NB4 (cell line): ENCODE measurements at regions not wholly inside any gene's neighbourhood (a gene's known extent, or its start where the extent isn't known, plus 50 kb on each side); places are given as distances from the start of the nearest gene placed in this dataset.

Experiments used
- DNase-seq: peaks from one replicate; pipeline ENCODE4 v3.0.0; 2010; ENCODE audit warnings: low read depth
- H3K4me3 ChIP-seq: one replicate; pipeline ENCODE4 v1.5.1; 2011; ENCODE audit warnings: mild to moderate bottlenecking, low read depth, low read length, moderate library complexity
- MYC ChIP-seq: IDR thresholded peaks from 2 replicates; pipeline ENCODE4 v1.6.1; 2011; ENCODE audit warnings: low read depth, low read length
- POLR2A ChIP-seq: IDR thresholded peaks from 2 replicates; pipeline ENCODE4 v1.6.1; 2011; ENCODE audit warnings: mild to moderate bottlenecking; ENCODE audit not compliant: insufficient read length; ENCODE audit errors: extremely low read depth
- TF ChIP-seq, protein P1 (sequence below): IDR thresholded peaks from one replicate; pipeline ENCODE4 v1.5.1; 2012; ENCODE audit warnings: low read depth, low read length
- TF ChIP-seq, protein P2 (sequence below): IDR thresholded peaks from 2 replicates; pipeline ENCODE4 v1.6.1; 2011; ENCODE audit warnings: low read depth, low read length

DNA sequence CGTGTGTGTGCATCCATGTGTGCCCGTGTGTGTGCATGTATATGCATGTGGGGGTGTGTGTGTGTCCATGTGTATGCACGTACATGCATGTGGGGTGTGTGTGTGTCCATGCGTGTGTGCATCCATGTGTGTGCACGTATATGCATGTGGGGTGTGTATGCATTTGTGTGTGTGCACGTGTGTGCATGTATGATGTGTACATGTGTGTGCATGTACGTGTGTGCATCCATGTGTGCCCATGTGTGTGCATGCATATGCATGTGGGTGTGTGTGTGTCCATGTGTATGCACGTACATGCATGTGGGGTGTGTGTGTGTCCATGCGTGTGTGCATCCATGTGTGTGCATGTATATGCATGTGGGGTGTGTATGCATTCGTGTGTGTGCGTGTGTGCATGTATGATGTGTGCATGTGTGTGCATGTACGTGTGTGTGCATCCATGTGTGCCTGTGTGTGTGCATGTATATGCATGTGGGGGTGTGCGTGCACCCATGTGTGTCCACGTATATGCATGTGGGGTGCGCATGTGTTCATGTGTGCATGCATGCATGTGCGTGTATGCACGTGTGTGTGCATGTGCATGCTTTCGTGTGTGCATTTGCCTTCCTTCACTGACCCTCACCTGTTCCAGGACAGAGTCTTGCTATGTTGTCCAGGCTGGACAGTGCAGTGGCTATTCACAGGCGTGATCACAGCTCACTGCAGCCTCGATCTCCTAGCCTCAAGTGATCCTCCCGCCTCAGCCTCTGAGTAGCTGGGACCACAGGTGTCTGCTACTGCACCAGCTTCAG, 129.6 kb upstream of the TNRC6C start:
- H3K4me3 ChIP-seq = no peak overlapping the region
- no peak for TF ChIP-seq MYC
- TF ChIP-seq POLR2A = no peak
- TF ChIP-seq, protein P1, sequence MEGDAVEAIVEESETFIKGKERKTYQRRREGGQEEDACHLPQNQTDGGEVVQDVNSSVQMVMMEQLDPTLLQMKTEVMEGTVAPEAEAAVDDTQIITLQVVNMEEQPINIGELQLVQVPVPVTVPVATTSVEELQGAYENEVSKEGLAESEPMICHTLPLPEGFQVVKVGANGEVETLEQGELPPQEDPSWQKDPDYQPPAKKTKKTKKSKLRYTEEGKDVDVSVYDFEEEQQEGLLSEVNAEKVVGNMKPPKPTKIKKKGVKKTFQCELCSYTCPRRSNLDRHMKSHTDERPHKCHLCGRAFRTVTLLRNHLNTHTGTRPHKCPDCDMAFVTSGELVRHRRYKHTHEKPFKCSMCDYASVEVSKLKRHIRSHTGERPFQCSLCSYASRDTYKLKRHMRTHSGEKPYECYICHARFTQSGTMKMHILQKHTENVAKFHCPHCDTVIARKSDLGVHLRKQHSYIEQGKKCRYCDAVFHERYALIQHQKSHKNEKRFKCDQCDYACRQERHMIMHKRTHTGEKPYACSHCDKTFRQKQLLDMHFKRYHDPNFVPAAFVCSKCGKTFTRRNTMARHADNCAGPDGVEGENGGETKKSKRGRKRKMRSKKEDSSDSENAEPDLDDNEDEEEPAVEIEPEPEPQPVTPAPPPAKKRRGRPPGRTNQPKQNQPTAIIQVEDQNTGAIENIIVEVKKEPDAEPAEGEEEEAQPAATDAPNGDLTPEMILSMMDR = no peak
- TF ChIP-seq, protein P2, sequence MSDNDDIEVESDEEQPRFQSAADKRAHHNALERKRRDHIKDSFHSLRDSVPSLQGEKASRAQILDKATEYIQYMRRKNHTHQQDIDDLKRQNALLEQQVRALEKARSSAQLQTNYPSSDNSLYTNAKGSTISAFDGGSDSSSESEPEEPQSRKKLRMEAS = no peak
- DNase-seq = no peak

DNA sequence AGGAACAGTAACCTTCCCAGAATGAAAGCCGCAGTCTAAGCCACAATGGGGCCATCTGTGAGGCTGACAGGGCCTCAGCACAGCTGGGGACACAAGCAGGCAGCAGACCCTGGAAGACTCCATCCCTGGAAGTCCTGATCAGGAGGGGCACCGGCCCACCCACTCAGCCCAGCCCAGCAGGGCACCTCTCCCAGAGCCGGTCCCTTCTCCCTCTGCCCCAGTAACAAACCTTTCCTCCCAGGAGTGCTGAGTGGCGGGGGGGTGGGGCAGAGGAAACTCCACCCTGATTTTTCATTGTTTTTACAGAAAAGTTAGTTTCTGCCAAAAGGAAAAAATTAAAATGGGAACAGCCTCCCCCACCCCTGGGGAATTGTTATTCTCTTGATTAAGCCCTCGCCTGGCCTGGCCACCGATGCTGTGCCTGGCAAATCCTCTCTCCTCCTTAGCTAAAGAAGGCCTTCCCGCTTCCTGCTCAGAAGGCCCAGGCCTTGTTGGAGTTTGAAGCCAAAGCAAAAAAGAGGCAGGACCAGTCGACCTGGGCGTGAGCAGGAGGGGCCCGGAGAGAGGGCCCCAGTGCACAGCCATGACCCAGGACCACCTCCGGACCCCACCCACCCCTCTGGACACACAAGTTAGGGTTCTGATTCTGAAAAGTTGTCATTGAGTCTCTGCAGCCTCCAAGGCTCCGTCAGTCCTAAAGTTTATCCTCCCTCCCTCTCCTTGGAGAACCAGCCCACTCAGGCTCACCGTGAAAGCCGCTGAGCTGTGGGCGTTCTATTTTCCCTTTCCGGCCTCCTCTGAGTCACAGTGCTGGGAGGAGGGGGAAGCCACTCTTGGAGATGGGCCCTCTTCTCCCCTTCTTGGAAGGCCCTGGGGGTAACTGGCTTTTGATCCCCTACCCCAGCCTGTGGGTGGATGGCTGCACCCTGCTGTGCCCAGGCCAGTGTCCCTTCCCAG, 128.4 kb upstream of the TNRC6C start:
- peak; percentile 15 for DNase-seq
- TF ChIP-seq, protein P2 = no peak
- TF ChIP-seq MYC = no peak
- TF ChIP-seq, protein P1 = no peak
- no peak for TF ChIP-seq POLR2A
- no peak overlapping the region for H3K4me3 ChIP-seq

DNA sequence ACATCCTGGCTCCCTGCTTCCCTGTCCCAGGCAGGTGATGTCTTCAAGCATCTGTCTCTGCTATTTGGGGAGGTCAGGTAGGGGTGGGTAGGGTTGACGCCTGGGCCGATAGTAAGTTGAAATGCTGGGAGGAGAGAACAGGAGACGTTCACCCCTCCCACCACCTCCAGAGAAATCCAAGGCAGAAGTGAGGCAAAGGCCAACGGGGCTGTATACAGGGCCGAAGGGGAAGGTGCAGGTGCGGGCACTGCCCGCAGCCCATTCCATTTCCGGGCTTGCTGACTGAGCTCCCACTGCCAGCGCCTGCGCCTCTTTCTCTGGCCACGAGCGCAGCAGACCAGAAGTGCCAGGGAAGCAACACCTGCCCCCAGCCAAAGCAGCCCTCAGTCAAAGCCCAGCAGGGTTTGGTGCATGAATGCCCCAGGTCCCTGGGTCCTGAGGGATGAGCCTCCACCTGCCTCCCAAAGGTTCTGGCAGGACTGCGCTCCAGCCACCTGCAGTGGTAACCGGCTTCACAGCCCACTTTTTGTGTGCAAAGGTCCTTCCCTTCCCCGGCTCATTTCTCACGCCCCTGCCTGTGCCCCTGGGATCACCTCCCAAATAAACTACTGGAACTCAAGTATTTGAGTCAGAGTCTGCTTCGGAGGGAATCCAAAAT, 127.6 kb upstream of the TNRC6C start:
- no peak for DNase-seq
- TF ChIP-seq, protein P1 = no peak
- H3K4me3 ChIP-seq = no peak overlapping the region

DNA sequence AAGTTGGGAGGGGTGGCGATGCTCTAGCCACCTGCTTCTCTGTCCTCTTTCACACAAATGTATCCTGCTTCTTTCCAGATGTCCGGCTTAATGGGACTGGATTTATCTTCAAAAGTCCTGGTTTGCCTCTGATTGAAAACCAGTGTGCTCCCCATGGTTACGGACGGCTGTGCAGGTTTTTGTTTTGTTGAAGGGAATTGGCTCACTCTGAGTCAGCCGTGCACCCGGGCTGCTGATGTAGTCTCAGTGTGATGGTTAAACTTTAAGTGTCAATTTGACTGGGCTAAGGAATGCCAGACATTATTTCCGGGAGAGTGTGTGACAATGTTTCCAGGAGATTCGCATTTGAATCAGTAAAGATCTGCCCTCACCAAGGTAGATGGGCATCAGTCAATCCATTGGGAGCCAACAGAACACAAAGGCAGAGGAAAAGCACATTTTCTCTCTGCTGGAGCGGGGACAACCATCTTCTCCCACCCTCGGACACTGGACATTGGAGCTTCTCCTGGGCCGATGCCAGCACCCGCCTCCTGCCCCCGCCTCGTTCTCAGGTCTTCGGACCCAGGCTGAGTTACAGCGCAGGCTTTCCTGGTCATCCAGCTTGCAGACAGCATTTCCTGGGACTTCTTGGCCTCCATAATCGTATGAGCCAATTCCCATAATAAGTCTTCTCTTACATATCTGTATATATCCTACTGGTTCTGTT, 126.9 kb upstream of the TNRC6C start:
- TF ChIP-seq, protein P2 = no peak
- TF ChIP-seq MYC (no peak), POLR2A (no peak)
- TF ChIP-seq, protein P1 = no peak
- no peak for DNase-seq
- H3K4me3 ChIP-seq = no peak overlapping the region

DNA sequence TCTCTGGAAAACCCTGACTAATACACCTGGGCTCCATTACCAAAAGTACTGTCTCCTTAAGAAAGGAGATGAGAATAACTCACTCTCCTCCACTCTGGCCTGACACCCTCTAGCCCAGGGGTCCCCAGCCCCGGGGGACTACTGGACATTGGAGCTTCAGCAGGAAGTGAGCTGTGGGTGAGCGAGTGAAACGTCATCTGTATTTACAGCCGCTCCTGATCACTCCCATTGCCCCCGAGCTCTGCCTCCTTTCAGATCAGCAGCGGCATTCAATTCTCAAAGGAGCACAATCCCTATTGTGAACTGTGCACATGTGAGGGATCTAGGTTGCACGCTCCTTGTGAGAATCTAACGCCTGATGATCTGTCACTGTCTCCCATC, 126.3 kb upstream of the TNRC6C start:
- no peak for DNase-seq
- TF ChIP-seq MYC (no peak), POLR2A (no peak)
- TF ChIP-seq, protein P1 = no peak
- TF ChIP-seq, protein P2 = no peak

More for the DNA sequence above, 126.3 kb upstream of the TNRC6C start:
- no peak overlapping the region for H3K4me3 ChIP-seq
